ENCODE measurements at regions not wholly inside any gene's neighbourhood (a gene's known extent, or its start where the extent isn't known, plus 50 kb on each side); places are given as distances from the start of the nearest gene placed in this dataset.
"Not testable (repeated sequence)": the region's sequence is repeated elsewhere in the genome, so short reads cannot be mapped to it uniquely, and the experiment has no call there.

GRCh38 chr17:53490447-53490968 lies 332.2 kb upstream of the KIF2B start:
- DNase-seq (ENCODE audit: low spot score), result no peak

GRCh38 chr17:53483704-53484103 lies 339.0 kb upstream of the KIF2B start:
- DNase-seq (ENCODE audit: low spot score), result no peak

- DNase-seq (ENCODE audit: low spot score), result no peak
Measured at GRCh38 chr17:53475002-53475401, 347.7 kb upstream of the KIF2B start.

GRCh38 chr17:53472586-53472985 lies 350.1 kb upstream of the KIF2B start:
- no peak for DNase-seq (ENCODE audit: low spot score)

GRCh38 chr17:53471514-53471913 lies 351.2 kb upstream of the KIF2B start:
- DNase-seq (ENCODE audit: low spot score), result no peak

GRCh38 chr17:53470626-53471025 lies 352.1 kb upstream of the KIF2B start:
- DNase-seq (ENCODE audit: low spot score), result no peak

- DNase-seq (ENCODE audit: low spot score), result no peak
Measured at GRCh38 chr17:53466733-53467132, 356.0 kb upstream of the KIF2B start.

GRCh38 chr17:53464396-53464795 lies 358.3 kb upstream of the KIF2B start:
- not testable (repeated sequence) for DNase-seq (ENCODE audit: low spot score)

GRCh38 chr17:53463363-53463762 lies 359.4 kb upstream of the KIF2B start:
- no peak for DNase-seq (ENCODE audit: low spot score)

GRCh38 chr17:53462393-53462811 lies 360.3 kb upstream of the KIF2B start:
- DNase-seq (ENCODE audit: low spot score), result no peak

GRCh38 chr17:53455943-53456342 lies 366.8 kb upstream of the KIF2B start:
- not testable (repeated sequence) for DNase-seq (ENCODE audit: low spot score)

GRCh38 chr17:53454337-53454736 lies 368.4 kb upstream of the KIF2B start:
- no peak for DNase-seq (ENCODE audit: low spot score)

GRCh38 chr17:53449324-53449723 lies 373.4 kb upstream of the KIF2B start:
- DNase-seq (ENCODE audit: low spot score), result no peak

GRCh38 chr17:53428913-53429312 lies 393.8 kb upstream of the KIF2B start:
- DNase-seq (ENCODE audit: low spot score), result no peak

- no peak for DNase-seq (ENCODE audit: low spot score)
Measured at GRCh38 chr17:53426505-53426904, 396.2 kb upstream of the KIF2B start.

GRCh38 chr17:53420035-53420641 lies 402.6 kb upstream of the KIF2B start:
- DNase-seq (ENCODE audit: low spot score), result no peak

GRCh38 chr17:53409588-53409987 lies 413.1 kb upstream of the KIF2B start:
- DNase-seq (ENCODE audit: low spot score), result no peak

- DNase-seq (ENCODE audit: low spot score), result no peak
Measured at GRCh38 chr17:53406907-53407306, 415.8 kb upstream of the KIF2B start.

GRCh38 chr17:53391197-53391596 lies 431.5 kb upstream of the KIF2B start:
- DNase-seq (ENCODE audit: low spot score), result no peak

GRCh38 chr17:53390575-53390974 lies 432.2 kb upstream of the KIF2B start:
- no peak for DNase-seq (ENCODE audit: low spot score)

- no peak for DNase-seq (ENCODE audit: low spot score)
Measured at GRCh38 chr17:53387745-53388144, 435.0 kb upstream of the KIF2B start.

GRCh38 chr17:53353919-53354351 lies 468.8 kb upstream of the KIF2B start:
- DNase-seq (ENCODE audit: low spot score), result no peak

GRCh38 chr17:53344778-53345177 lies 477.9 kb upstream of the KIF2B start:
- no peak for DNase-seq (ENCODE audit: low spot score)

- DNase-seq (ENCODE audit: low spot score), result no peak
Measured at GRCh38 chr17:53336281-53336680, 486.4 kb upstream of the KIF2B start.
